Lower leg skin (tissue), 4 donors: ENCODE measurements at regions not wholly inside any gene's neighbourhood (a gene's known extent, or its start where the extent isn't known, plus 50 kb on each side); places are given as distances from the start of the nearest gene placed in this dataset.

ENCODE experiments used
- DNase-seq, 2 donors: peaks; one replicate each; pipeline ENCODE4 v3.0.0-alpha.2; 2019; ENCODE audit warnings: low spot score in 2 of 2
- H3K4me3 ChIP-seq: fragments of 200-600 bp; sonication (generic); 2 replicates; pipeline ENCODE4 v1.5.1; 2017; ENCODE audit warnings: mild to moderate bottlenecking, low read depth; ENCODE audit not compliant: poor library complexity, severe bottlenecking
- CTCF ChIP-seq, 3 donors: fragments of 450-650 bp; IDR thresholded peaks; one replicate each; pipeline ENCODE4 v1.5.1; 2016; ENCODE audit warnings: antibody characterized with exemption in 3 of 3, mild to moderate bottlenecking in 3 of 3, moderate library complexity in 2 of 3
- POLR2A ChIP-seq, 2 donors: fragments of 450-650 bp; IDR thresholded peaks; one replicate each; pipeline ENCODE4 v1.6.1; 2016 to 2017; ENCODE audit warnings: antibody characterized with exemption in 2 of 2, mild to moderate bottlenecking in 1 of 2, moderate library complexity in 1 of 2
- WGBS, 2 donors: methylation state at CpG; one replicate each; pipeline ENCODE4 v1.1.5; 2018; 5-methylcytosine and 5-hydroxymethylcytosine counted together
- intact Hi-C: fragments of 100-400 bp; cut with DNase I; formaldehyde crosslinking; loops from one replicate; pipeline ENCODE4 v1.15.0; 2023; ENCODE audit warnings: low total_unique reads

DNA sequence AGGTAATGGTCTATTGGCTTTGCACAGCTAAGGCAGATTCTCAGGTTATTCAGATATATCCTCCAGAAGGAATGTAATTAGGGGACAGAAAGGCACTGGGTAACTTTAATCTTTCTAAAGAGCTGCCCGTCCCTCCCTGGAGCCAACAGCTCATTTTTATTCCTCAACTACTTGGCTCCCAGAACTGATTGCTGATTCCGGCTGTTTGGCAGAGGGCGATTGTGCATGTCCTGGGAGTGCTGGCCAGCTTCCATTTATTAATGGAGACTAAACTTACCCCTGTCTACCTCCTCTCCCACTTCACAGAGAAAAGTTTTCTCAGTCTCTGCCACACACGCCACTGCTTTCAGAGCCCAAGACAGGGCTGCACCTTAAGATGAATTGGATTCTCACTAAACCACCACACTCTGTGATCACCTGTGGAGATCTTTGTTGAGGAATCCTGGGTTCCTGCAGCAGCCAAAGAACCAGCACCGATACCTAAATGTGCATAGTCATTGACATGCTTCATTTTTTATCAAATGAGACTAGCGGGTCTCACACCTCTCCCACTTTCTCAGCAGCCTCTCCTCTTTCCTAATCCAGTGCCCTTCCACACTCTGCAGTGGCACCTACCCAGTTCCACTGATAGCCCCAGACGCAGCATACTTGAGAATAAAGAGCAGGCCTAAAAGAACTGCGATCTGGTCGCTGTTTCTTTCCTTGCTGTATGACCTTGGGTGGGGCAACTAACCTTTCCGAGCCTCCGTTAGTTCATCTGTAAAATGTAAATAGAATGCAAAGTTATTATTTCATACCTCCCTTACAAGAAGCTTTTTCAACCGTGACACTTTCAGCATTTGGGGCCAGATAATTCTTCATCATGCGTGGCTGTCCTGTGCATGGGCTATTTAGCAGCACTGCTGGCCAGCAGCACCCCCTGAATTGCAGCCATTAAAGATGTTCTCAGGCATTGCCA, 648.7 kb downstream of the UQCRFS1 start:
- no peak for TF ChIP-seq POLR2A (IDR thresholded peaks at IDR 0.05)
- WGBS, 2 donors, result 81 to 82% methylated on average over 13 of the region's 13 CpGs
- intact Hi-C loops, result no loop called here
- H3K4me3 ChIP-seq, result no peak overlapping the region
- no peak for DNase-seq

DNA sequence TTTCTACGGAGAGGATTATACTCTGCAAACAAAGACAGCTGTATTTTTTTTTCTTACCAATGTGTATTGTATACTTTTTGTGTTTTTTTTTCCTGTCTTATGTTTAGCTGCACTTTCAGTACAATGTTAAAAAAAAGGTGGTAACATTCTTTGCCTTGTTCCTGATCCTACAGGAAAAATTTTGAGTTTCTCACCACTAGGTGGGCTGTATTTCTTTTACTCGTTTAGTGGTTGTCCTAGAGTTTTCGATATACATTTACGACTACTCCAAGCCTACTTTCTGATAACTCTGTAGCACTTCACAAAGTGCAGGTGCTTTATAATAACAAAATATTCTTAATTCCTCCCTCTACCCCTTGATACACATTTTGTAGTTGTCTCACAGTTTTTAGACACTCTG, 652.2 kb downstream of the UQCRFS1 start:
- TF ChIP-seq CTCF (IDR thresholded peaks at IDR 0.05) (no peak), POLR2A (IDR thresholded peaks at IDR 0.05) (no peak)
- intact Hi-C loops, result no loop called here
- DNase-seq, result no peak
- 71 to 74% methylated on average over 4 of the region's 4 CpGs for WGBS, 2 donors
- no peak overlapping the region for H3K4me3 ChIP-seq

DNA sequence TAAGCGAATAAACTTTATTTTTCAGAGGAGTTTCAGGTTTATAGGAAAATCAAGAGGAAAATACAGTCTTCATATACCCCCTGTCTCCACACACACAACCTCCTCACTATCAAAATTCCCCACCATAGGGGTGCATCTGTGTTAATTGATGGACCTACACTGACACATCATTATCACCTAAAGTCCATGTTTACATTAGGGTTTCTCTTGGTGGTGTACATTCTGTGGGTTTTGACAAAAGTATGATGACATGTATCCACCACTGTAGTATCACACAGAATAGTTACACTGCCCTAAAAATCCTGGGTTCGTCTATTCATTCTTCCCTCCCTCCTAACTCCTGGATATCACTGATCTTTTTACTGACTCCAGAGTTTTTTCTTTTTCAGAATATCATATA, 654.2 kb downstream of the UQCRFS1 start:
- intact Hi-C loops, result no loop called here
- 64% methylated on average over 2 of the region's 2 CpGs for WGBS, 2 donors
- H3K4me3 ChIP-seq, result no peak overlapping the region
- DNase-seq, result no peak
- no peak for TF ChIP-seq POLR2A (IDR thresholded peaks at IDR 0.05)
- no peak for TF ChIP-seq CTCF (IDR thresholded peaks at IDR 0.05)

DNA sequence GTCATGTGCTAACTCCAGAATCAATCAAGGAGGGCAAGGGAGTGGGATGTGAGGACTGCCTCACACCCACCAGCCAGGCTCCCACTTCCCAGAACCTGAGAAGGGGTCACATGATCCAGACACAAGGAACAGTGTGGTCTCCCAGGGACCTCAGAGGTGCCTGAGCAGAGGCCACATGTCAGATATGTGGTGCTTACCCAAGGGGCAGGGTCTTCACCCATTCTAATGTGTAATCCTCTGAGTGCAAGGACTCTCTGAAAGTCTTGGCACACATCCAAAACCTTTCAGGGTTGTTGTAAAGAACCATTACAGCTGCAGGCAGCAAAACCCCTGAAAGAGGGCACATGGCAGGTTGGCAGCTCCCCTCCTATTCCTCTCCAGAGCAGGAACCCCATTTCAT, 656.6 kb downstream of the UQCRFS1 start:
- TF ChIP-seq POLR2A (IDR thresholded peaks at IDR 0.05) (no peak), CTCF (IDR thresholded peaks at IDR 0.05) (no peak)
- DNase-seq, result no peak
- no peak overlapping the region for H3K4me3 ChIP-seq
- intact Hi-C loops, result no loop called here

- intact Hi-C loops, result no loop called here
- 60 to 71% methylated on average over 5 of the region's 5 CpGs for WGBS, 2 donors
- no peak for DNase-seq
Measured at GRCh38 chr19:28555317-28555716, 657.6 kb downstream of the UQCRFS1 start.

More at GRCh38 chr19:28555317-28555716, 657.6 kb downstream of the UQCRFS1 start:
- H3K4me3 ChIP-seq, result no peak overlapping the region
- TF ChIP-seq POLR2A (IDR thresholded peaks at IDR 0.05) (no peak), CTCF (IDR thresholded peaks at IDR 0.05) (no peak)
